Suprapubic skin (tissue), 4 donors: ENCODE measurements at regions not wholly inside any gene's neighbourhood (a gene's known extent, or its start where the extent isn't known, plus 50 kb on each side); places are given as distances from the start of the nearest gene placed in this dataset.

ENCODE experiments used
- POLR2A ChIP-seq, 2 donors: fragments of 450-650 bp; IDR thresholded peaks; one replicate each; pipeline ENCODE4 v1.6.1; 2017; ENCODE audit warnings: antibody characterized with exemption in 2 of 2, mild to moderate bottlenecking in 2 of 2, moderate library complexity in 2 of 2
- POLR2AphosphoS5 ChIP-seq, 3 donors: sonication (generic); formaldehyde crosslinking; IDR thresholded peaks; one replicate each; pipeline ENCODE4 v1.6.1; 2017; ENCODE audit warnings: antibody characterized with exemption in 3 of 3
- TF ChIP-seq, protein P1 (sequence below), 2 donors: fragments of 200-600 bp in 1 of 2; fragments of 450-650 bp in 1 of 2; sonication (generic) in 1 of 2; IDR thresholded peaks; one replicate each; pipeline ENCODE4 v1.5.1; 2016 to 2019; ENCODE audit warnings: antibody characterized with exemption in 2 of 2, mild to moderate bottlenecking in 1 of 2, moderate library complexity in 1 of 2

DNA sequence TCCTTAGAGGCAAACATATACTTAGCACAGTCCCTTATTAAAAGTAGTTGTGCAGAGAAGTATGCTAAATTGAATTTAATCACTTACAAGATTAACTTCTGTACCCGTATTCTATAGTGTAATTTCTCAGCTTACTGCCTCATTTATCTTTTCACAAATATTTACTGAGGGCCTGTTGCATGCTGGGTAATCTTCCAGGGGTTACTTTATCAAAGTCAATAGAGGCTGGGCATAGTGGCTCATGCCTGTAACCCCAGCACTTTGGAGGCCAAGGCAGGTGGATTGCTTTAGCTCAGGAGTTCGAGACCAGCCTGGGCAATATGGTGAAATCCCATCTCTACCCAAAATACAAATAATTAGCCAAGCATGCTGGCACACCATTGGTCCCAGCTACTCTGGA is 111.7 kb upstream of the RAB27B start:
- TF ChIP-seq POLR2A (IDR thresholded peaks at IDR 0.05) (no peak), POLR2AphosphoS5 (IDR thresholded peaks at IDR 0.05) (no peak)
- TF ChIP-seq, protein P1, sequence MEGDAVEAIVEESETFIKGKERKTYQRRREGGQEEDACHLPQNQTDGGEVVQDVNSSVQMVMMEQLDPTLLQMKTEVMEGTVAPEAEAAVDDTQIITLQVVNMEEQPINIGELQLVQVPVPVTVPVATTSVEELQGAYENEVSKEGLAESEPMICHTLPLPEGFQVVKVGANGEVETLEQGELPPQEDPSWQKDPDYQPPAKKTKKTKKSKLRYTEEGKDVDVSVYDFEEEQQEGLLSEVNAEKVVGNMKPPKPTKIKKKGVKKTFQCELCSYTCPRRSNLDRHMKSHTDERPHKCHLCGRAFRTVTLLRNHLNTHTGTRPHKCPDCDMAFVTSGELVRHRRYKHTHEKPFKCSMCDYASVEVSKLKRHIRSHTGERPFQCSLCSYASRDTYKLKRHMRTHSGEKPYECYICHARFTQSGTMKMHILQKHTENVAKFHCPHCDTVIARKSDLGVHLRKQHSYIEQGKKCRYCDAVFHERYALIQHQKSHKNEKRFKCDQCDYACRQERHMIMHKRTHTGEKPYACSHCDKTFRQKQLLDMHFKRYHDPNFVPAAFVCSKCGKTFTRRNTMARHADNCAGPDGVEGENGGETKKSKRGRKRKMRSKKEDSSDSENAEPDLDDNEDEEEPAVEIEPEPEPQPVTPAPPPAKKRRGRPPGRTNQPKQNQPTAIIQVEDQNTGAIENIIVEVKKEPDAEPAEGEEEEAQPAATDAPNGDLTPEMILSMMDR (IDR thresholded peaks at IDR 0.05), result no peak
